SJCRH30 (cell line): ENCODE measurements at regions not wholly inside any gene's neighbourhood (a gene's known extent, or its start where the extent isn't known, plus 50 kb on each side); places are given as distances from the start of the nearest gene placed in this dataset.
A peak's percentile ranks its signal among the peaks of the same experiment; 100 is the strongest.

Source experiments
- DNase-seq, 2 experiments: peaks; one replicate each; pipeline ENCODE4 v3.0.0-alpha.2; 2015 to 2020
- H3K27ac ChIP-seq: fragments of 250-450 bp; sonication (Bioruptor Pico); 2 replicates; pipeline ENCODE4 v1.5.1; 2020; ENCODE audit warnings: mild to moderate bottlenecking, moderate library complexity
- H3K27me3 ChIP-seq: fragments of 250-450 bp; sonication (Bioruptor Pico); 2 replicates; pipeline ENCODE4 v1.5.1; 2020; ENCODE audit warnings: mild to moderate bottlenecking, moderate library complexity
- H3K36me3 ChIP-seq: fragments of 250-450 bp; sonication (Bioruptor Pico); 2 replicates; pipeline ENCODE4 v1.5.1; 2020; ENCODE audit warnings: mild to moderate bottlenecking, moderate library complexity
- H3K4me1 ChIP-seq: fragments of 250-450 bp; sonication (Bioruptor Pico); 2 replicates; pipeline ENCODE4 v1.5.1; 2020; ENCODE audit warnings: mild to moderate bottlenecking, moderate library complexity
- H3K4me3 ChIP-seq: fragments of 250-450 bp; sonication (Bioruptor Pico); 2 replicates; pipeline ENCODE4 v1.5.1; 2020; ENCODE audit warnings: mild to moderate bottlenecking, moderate library complexity
- H3K9me3 ChIP-seq: fragments of 250-450 bp; sonication (Bioruptor Pico); replicated peaks from 2 replicates; pipeline ENCODE4 v1.5.1; 2020; ENCODE audit warnings: mild to moderate bottlenecking, moderate library complexity

DNA sequence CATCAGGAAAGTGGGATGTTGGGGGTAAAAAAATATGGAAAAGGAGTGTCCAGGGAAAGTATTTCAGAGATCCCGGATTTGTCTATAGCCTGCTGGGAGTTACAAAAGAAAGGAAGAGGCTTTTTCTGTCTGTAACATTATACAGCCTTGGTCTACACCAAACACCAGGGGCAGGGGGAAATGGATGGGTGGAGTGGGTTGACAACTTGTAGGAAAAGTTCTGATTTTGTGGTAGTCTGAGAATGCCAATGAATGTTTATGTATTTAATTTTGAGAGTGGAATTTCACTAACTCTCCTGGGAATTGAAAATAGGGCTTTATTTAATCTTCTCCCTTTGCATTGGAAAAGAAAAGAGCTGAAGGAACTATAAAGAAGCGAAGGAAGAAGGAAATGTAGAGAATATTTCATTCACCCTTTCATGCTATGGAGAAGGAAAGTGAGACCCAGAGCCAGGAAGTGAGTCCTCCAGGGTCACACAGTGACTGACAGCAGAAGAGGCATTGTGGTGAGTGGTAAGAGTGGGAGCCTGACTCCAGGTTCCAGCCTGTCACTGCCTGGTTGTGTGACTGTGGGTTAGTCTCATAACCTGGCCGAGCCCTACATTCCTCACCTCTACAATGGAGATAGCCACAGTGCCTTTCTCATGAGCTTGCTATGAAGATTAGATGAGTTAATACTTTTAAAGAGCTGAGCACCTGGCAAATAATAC is 346.3 kb upstream of the TNP1 start:
- no peak overlapping the region for H3K4me3 ChIP-seq
- H3K36me3 ChIP-seq = no peaks in the 10 kb centered on the region
- H3K9me3 ChIP-seq = no peaks in the 10 kb centered on the region
- peaks cover 22% of the 10 kb centered on the region for H3K4me1 ChIP-seq
- no peak overlapping the region for H3K27ac ChIP-seq
- no peaks in the 10 kb centered on the region for H3K27me3 ChIP-seq
- no peak for DNase-seq

DNA sequence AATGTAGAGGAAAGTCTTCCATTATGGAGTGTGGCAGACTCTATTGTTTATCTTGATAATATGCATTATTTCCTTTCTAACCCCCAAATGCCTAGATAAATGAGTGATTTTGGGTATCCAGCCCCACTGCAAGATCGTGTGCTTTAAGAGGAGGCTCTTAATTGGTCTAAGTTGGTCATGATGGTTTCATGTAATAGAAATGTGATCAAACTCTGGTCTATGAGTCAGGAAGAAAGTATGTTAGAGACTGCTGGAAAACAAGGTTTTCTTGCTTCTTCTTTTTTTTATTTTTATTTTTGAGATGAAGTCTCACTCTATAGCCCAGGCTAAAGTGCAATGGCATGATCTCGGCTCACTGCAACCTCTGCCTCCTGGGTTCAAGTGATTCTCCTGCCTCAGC is 344.5 kb upstream of the TNP1 start:
- H3K27ac ChIP-seq = no peak overlapping the region
- DNase-seq = no peak
- peaks cover 26% of the 10 kb centered on the region for H3K4me1 ChIP-seq
- H3K36me3 ChIP-seq = no peaks in the 10 kb centered on the region
- no peak overlapping the region for H3K4me3 ChIP-seq
- H3K9me3 ChIP-seq = no peaks in the 10 kb centered on the region
- no peaks in the 10 kb centered on the region for H3K27me3 ChIP-seq

DNA sequence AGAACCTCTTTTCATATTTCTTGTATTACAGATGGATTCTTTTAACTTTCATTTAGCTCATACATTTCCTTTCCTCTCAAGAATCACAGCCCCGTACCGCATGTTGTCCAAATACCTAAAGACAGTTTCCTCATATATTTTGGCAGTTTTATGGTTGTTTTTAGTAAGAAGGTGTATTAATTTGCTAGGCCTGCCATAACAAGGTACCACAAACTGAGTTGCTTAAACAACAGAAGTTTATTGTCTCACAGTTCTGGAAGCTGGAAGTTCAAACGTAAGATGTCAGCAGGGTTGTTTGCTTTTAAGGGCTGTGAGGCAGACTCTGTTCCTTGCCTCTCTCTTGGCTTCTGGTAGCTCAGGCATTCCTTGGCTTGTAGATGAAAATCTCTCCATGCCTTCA is 343.2 kb upstream of the TNP1 start:
- Histone ChIP-seq H3K27me3 (no peaks in the 10 kb centered on the region), H3K4me1 (peaks cover 30% of the 10 kb centered on the region), H3K27ac (no peak overlapping the region), H3K36me3 (no peaks in the 10 kb centered on the region), H3K4me3 (no peak overlapping the region), H3K9me3 (no peaks in the 10 kb centered on the region)
- no peak for DNase-seq

DNA sequence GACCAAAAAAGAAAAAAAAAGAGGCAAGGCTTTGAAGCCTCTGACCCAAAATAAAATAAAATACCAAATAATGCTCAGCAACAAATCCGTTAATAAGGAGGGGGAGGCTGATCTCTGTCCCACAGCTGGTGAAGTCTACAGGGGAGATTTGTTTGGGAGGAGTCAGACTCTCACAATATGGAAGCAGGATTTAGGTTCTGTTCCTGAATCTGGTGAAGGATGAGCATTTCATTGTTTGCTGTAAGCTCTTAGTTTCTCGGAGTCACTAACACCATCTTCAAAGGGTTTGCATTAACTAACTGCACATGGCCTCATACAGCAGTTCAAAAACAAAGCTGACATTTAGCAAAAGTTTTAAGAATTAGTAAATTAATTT is 339.4 kb upstream of the TNP1 start:
- peak overlapping the region; percentile 23; the same call in 1 of the 2 replicates for H3K27ac ChIP-seq
- no peak overlapping the region for H3K4me3 ChIP-seq
- H3K27me3 ChIP-seq = no peaks in the 10 kb centered on the region
- H3K36me3 ChIP-seq = no peaks in the 10 kb centered on the region
- peaks cover 17% of the 10 kb centered on the region for H3K4me1 ChIP-seq
- H3K9me3 ChIP-seq = 0 out of 2 replicates have a peak, but pooled peaks cover 5% of the 10 kb centered on the region
- DNase-seq = peak in 1 of 2 experiments; percentile 13

DNA sequence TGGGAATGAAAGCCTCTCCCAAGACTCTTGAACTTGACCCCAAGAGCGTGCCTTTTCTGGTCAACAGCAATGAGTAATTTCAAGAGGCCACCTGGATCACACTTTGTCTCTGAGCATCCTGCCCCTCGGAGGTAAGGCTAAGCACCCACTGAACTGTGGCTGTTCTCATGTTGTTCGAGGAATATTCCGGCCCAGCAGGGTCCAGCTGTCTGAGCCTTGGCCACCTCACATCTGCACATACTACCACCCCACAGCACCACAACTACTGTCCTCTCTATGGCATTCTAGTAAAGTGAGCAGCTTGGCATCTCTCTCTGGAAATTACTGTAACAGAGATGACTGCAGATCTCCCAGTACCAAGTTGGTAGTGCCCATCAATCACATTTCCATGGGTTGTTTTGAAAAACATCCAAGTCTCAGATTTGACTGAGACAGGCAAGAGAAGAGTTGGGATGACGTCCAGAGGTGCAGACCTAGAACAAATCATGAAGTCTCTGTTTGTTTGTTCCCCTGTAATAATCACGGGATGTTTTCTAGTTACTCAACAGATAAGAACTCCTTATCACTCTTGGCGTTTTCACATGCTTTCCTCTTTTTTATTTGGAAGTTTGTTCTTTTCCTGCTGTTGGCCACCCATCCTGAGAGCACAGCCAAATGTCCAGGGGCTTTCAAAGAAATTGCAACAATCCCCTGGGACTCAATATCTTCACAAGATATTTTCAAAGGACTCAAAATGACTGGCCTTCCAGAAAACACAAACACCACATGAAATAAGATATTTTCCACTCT is 336.0 kb upstream of the TNP1 start:
- H3K4me1 ChIP-seq = peaks cover 17% of the 10 kb centered on the region

DNA sequence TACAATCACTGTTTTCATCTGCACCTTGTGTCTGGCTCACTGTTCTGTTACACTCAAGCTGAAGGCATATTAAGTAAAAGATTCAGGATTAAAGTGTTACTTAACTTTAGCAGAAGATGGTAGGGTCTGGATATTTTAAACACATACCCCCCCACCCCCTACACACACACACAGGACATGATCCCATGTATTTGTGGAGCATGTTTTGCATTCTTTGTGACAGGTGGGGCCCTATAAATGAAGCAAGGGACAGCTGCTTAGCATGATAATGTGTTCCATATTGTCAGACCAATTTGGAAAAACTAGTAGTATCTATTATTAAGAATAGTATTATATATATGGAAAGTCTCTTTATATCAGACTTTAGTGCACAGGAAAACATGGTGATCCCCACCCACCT is 335.2 kb upstream of the TNP1 start:
- no peak for DNase-seq
- no peak overlapping the region for H3K4me3 ChIP-seq
- no peaks in the 10 kb centered on the region for H3K27me3 ChIP-seq

More for the DNA sequence above, 336.0 kb upstream of the TNP1 start:
- no peak for DNase-seq
- H3K36me3 ChIP-seq = no peaks in the 10 kb centered on the region
- H3K27me3 ChIP-seq = no peaks in the 10 kb centered on the region
- H3K27ac ChIP-seq = no peak overlapping the region
- peaks cover 5% of the 10 kb centered on the region; the same call in 1 of the 2 replicates for H3K9me3 ChIP-seq
- no peak overlapping the region for H3K4me3 ChIP-seq

DNA sequence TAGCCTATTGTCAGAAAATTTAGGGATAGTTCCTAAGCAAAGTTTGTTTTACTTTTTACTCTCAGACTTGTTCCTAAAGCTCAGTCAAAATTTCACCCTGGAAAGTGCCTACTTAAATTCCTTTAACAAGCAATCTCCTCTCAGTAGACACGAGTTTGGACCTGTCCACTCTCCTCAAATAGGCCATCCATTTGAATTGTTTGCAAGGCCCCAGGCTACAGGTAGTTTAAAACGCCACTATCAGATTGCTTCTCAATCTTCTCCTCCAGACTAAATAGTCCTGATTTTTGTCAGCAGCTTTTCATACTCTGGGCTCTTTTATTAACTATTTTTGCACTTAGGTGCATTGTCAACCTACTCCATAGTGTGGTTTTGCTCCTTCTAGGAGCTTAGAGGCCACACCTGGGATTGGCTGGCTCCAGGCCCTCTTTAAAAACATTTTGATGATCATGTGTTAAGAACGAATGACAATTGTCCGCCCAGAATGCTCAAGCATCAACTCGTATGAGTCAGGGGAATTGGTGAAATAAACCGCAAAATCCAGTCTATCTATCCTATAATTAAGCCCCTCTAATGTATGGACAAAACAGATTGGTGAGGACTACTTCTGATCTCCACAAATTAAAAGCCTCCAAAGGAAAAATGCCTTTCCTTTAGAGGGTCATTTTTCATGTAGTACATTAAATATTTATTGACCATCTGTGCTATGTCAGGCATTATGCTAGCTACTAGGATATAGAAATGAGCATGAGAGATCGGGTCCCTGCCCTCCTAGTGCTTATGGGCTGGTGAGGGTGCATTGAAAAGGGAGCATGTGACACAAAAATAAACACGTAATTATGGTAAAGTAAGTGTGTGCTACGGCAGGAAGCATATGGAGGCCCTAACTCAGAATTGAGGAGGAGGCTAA is 333.8 kb upstream of the TNP1 start:
- Histone ChIP-seq H3K4me3 (no peak overlapping the region), H3K27me3 (no peaks in the 10 kb centered on the region), H3K36me3 (no peaks in the 10 kb centered on the region), H3K4me1 (peaks cover 8% of the 10 kb centered on the region), H3K27ac (no peak overlapping the region), H3K9me3 (peaks cover 5% of the 10 kb centered on the region; the same call in 1 of the 2 replicates)
- DNase-seq = no peak

More for the DNA sequence above, 335.2 kb upstream of the TNP1 start:
- H3K4me1 ChIP-seq = peaks cover 17% of the 10 kb centered on the region
- no peak overlapping the region for H3K27ac ChIP-seq
- H3K36me3 ChIP-seq = no peaks in the 10 kb centered on the region
- peaks cover 5% of the 10 kb centered on the region; the same call in 1 of the 2 replicates for H3K9me3 ChIP-seq

DNA sequence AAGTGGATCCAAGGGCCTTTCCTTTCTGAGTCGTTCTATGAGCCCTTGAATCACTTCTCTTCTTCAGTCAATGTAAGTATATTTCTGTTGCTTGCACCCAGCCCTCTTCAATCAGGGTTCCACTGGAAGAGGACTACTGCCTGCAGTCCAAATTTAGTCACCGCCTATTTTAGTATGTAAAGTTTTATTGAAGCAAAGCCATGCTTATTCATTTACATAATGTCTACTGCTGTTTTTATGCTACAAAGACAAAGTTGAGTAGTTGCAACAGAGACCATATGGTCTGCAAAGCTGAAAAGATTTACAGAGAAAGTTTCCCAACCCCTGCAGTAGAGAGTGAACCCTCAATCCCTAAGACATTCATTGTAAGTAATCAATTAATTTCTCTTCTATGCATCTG is 332.5 kb upstream of the TNP1 start:
- DNase-seq = no peak
- Histone ChIP-seq H3K4me1 (peaks cover 8% of the 10 kb centered on the region), H3K4me3 (no peak overlapping the region), H3K27ac (no peak overlapping the region), H3K36me3 (no peaks in the 10 kb centered on the region), H3K9me3 (peaks cover 2% of the 10 kb centered on the region; the same call in 1 of the 2 replicates), H3K27me3 (no peaks in the 10 kb centered on the region)

DNA sequence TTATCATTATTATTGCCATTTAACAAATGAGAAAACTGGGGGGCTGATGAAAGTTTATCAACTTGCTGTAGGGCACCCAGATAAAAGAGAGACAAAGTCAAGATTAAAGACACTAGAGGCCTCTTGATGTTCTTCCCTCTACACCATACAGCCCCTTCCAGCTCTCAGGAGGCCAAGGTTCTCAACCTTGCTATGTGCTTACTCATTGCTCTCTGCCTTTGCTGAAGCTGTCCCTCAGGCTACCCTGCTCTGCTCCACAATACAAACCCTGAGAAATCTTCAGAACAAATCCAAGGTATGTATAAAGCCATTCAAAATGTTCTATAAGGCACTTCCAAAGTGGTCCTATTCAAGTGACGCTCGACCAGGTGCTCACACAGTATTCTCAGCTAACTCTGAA is 329.9 kb upstream of the TNP1 start:
- Histone ChIP-seq H3K27ac (no peak overlapping the region), H3K36me3 (no peaks in the 10 kb centered on the region), H3K4me3 (no peak overlapping the region), H3K27me3 (no peaks in the 10 kb centered on the region), H3K4me1 (peaks cover 2% of the 10 kb centered on the region; the same call in 1 of the 2 replicates), H3K9me3 (no peaks in the 10 kb centered on the region; the same call in 1 of the 2 replicates)
- DNase-seq = no peak

DNA sequence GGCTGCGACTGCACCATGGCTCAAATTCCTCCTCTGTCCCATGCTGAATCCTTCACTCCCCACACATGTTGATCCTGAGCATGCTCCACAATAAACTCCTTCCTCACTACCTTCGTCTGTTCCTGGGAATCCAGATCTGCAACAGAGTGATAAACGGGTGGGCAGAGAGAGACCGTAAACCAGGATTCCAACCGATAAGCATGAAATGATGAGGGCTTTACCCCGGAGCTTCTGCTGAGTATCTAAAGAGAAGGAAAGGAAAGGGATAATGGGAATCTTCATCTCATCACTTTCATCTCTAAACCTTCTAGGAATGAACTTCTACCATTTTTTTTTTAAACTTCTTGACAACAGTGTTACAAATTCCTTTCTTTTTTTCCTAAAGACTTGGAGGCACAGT is 329.3 kb upstream of the TNP1 start:
- Histone ChIP-seq H3K4me1 (no peaks in the 10 kb centered on the region), H3K4me3 (no peak overlapping the region), H3K9me3 (no peaks in the 10 kb centered on the region; the same call in 1 of the 2 replicates), H3K27me3 (no peaks in the 10 kb centered on the region), H3K27ac (no peak overlapping the region), H3K36me3 (no peaks in the 10 kb centered on the region)
- no peak for DNase-seq

DNA sequence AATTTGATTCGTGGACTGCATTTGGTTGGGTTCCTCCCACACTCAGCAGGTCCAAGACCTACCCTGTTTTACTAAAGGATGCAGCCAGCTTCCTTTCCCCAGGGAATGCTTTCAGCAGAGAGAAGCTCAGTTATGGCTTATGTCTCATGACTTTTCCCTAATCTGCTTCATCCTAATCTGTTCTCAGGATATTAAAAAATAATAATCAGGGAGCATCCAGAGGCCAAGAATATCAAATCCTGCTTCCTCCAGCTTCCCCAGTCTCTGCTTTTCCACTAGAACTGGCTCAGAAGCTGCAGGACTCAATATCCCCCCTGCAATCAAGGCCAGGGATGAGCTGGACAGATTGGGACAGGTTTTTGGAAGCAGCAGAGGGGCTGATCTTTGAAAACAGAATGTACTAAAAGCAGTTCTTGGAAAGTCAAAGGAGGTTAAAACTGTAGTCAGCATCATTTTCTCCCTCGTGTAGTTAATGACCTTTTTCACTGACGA is 326.9 kb upstream of the TNP1 start:
- H3K9me3 ChIP-seq = no peaks in the 10 kb centered on the region; the same call in 1 of the 2 replicates
- DNase-seq = no peak
- H3K4me3 ChIP-seq = no peak overlapping the region
- H3K27ac ChIP-seq = no peak overlapping the region
- H3K36me3 ChIP-seq = no peaks in the 10 kb centered on the region
- peaks cover 12% of the 10 kb centered on the region; the same call in 1 of the 2 replicates for H3K4me1 ChIP-seq
- H3K27me3 ChIP-seq = no peaks in the 10 kb centered on the region

DNA sequence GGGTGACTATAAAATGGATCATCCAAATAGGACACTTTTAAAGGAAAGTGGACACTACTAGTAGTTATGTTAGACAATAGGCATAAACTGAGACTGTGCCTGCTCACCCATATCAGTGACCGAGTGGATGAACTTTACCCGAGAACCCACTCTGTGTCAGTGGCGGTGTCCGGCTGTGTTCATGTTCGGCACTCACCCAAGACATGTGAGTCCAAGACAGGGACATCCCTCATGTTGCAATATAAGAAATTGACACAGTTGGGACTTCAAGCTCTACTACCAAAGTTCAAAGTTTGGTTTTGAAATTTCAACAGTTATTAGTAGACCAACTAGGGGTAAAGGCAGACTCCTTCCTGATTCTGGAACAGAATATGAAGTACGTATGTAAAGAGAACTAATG is 326.3 kb upstream of the TNP1 start:
- no peaks in the 10 kb centered on the region for H3K36me3 ChIP-seq
- H3K27ac ChIP-seq = no peak overlapping the region
- H3K27me3 ChIP-seq = no peaks in the 10 kb centered on the region
- H3K4me1 ChIP-seq = peaks cover 12% of the 10 kb centered on the region; the same call in 1 of the 2 replicates
- H3K9me3 ChIP-seq = no peaks in the 10 kb centered on the region
- DNase-seq = no peak
- H3K4me3 ChIP-seq = no peak overlapping the region

DNA sequence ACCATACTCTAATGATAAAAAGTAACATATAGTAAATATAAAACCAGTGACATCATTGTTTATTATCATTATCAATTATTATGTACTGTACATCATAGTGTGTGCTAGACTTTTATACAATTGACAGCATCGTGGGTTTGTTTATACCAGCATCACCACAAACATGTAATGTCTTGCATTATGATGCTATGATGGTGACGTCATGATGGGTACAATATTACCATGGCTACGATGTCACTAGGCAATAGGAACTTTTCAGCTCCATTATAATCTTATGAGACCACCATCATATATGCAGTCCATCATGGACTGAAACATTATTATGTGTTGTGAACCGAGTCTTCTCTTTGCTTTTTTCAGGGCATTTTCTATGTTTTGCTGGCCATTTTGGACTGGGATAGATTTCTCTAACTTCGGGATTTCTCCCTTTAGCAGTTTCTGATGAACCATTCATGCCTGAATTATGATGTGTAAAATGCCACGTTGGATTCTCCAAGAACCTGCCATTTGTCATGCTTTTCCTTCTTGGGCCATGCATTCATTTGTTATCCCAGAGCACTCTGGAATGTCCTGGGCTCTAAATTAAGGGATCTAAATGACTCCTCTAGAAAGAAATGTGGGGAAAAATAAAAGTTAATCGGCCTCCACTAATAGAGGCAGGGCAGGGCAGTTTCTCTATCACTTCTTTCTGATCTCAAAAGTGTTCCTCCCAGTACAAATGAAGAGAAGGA is 325.6 kb upstream of the TNP1 start:
- H3K27ac ChIP-seq = no peak overlapping the region
- no peak for DNase-seq
- H3K36me3 ChIP-seq = no peaks in the 10 kb centered on the region
- H3K4me1 ChIP-seq = peaks cover 12% of the 10 kb centered on the region; the same call in 1 of the 2 replicates
- no peaks in the 10 kb centered on the region for H3K27me3 ChIP-seq
- H3K4me3 ChIP-seq = no peak overlapping the region
- no peaks in the 10 kb centered on the region for H3K9me3 ChIP-seq

DNA sequence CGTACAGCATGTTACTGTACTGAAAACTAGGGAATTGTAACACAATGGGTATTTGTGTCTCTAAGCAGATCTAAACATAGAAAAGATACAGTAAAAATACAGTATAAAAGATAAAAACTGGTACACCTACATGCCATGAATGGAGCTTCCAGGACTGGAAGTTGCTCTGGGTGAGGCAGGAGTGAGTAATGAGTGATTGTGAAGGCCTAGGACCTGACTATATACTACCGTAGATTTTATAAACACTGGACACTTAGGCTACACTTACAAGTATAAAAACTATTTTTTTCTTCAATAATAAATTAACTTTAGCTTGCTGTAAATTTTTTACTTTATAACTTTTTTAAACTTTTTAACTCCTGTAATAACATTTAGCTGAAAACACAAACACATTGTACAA is 324.4 kb upstream of the TNP1 start:
- H3K4me3 ChIP-seq = no peak overlapping the region
- no peak overlapping the region for H3K27ac ChIP-seq
- no peak for DNase-seq
- H3K9me3 ChIP-seq = no peaks in the 10 kb centered on the region
- peaks cover 12% of the 10 kb centered on the region; the same call in 1 of the 2 replicates for H3K4me1 ChIP-seq
- no peaks in the 10 kb centered on the region for H3K36me3 ChIP-seq
- H3K27me3 ChIP-seq = no peaks in the 10 kb centered on the region
